ENCODE measurements at regions not wholly inside any gene's neighbourhood (a gene's known extent, or its start where the extent isn't known, plus 50 kb on each side); places are given as distances from the start of the nearest gene placed in this dataset.

- no peak for DNase-seq (ENCODE audit: extremely low read depth in 1 of 2, low read depth in 1 of 2)
These were observed 129.1 kb downstream of the SNX19 start for GRCh38 chr11:130787092-130787616.

GRCh38 chr11:130787973-130788570 is 128.2 kb downstream of the SNX19 start:
- DNase-seq (ENCODE audit: extremely low read depth in 1 of 2, low read depth in 1 of 2), result no peak

GRCh38 chr11:130789056-130789640 is 127.1 kb downstream of the SNX19 start:
- DNase-seq (ENCODE audit: extremely low read depth in 1 of 2, low read depth in 1 of 2), result no peak

GRCh38 chr11:130790689-130791088 is 125.6 kb downstream of the SNX19 start:
- DNase-seq (ENCODE audit: extremely low read depth in 1 of 2, low read depth in 1 of 2), result no peak

- no peak for DNase-seq (ENCODE audit: extremely low read depth in 1 of 2, low read depth in 1 of 2)
These were observed 123.5 kb downstream of the SNX19 start for GRCh38 chr11:130792772-130793171.

- DNase-seq (ENCODE audit: extremely low read depth in 1 of 2, low read depth in 1 of 2), result no peak
These were observed 119.5 kb downstream of the SNX19 start for GRCh38 chr11:130796828-130797227.

GRCh38 chr11:130798280-130798679 is 118.0 kb downstream of the SNX19 start:
- DNase-seq (ENCODE audit: extremely low read depth in 1 of 2, low read depth in 1 of 2), result no peak

- no peak for DNase-seq (ENCODE audit: extremely low read depth in 1 of 2, low read depth in 1 of 2)
These were observed 117.5 kb downstream of the SNX19 start for GRCh38 chr11:130798801-130799200.

- no peak for DNase-seq (ENCODE audit: extremely low read depth in 1 of 2, low read depth in 1 of 2)
These were observed 114.8 kb downstream of the SNX19 start for GRCh38 chr11:130801333-130802122.

GRCh38 chr11:130802567-130802966 is 113.7 kb downstream of the SNX19 start:
- no peak for DNase-seq (ENCODE audit: extremely low read depth in 1 of 2, low read depth in 1 of 2)

GRCh38 chr11:130804306-130805076 is 111.8 kb downstream of the SNX19 start:
- DNase-seq (ENCODE audit: extremely low read depth in 1 of 2, low read depth in 1 of 2), result no peak

- DNase-seq (ENCODE audit: extremely low read depth in 1 of 2, low read depth in 1 of 2), result no peak
These were observed 109.5 kb downstream of the SNX19 start for GRCh38 chr11:130806746-130807145.

GRCh38 chr11:130808541-130808940 is 107.7 kb downstream of the SNX19 start:
- no peak for DNase-seq (ENCODE audit: extremely low read depth in 1 of 2, low read depth in 1 of 2)

GRCh38 chr11:130813196-130813595 is 103.1 kb downstream of the SNX19 start:
- no peak for DNase-seq (ENCODE audit: extremely low read depth in 1 of 2, low read depth in 1 of 2)

GRCh38 chr11:130813638-130814037 is 102.6 kb downstream of the SNX19 start:
- DNase-seq (ENCODE audit: extremely low read depth in 1 of 2, low read depth in 1 of 2), result no peak

- DNase-seq (ENCODE audit: extremely low read depth in 1 of 2, low read depth in 1 of 2), result no peak
These were observed 101.7 kb downstream of the SNX19 start for GRCh38 chr11:130814440-130815096.

GRCh38 chr11:130815097-130815802 is 101.0 kb downstream of the SNX19 start:
- no peak for DNase-seq (ENCODE audit: extremely low read depth in 1 of 2, low read depth in 1 of 2)

- no peak for DNase-seq (ENCODE audit: extremely low read depth in 1 of 2, low read depth in 1 of 2)
These were observed 100.3 kb downstream of the SNX19 start for GRCh38 chr11:130815956-130816355.

- no peak for DNase-seq (ENCODE audit: extremely low read depth in 1 of 2, low read depth in 1 of 2)
These were observed 99.5 kb downstream of the SNX19 start for GRCh38 chr11:130816546-130817329.

Measured in stimulated activated CD8-positive, alpha-beta memory T cell treated with anti-CD3 and anti-CD28 coated beads, Interleukin-7, amount 100 ng/mL, for 48 hours (primary cell).